ENCODE measurements at regions not wholly inside any gene's neighbourhood (a gene's known extent, or its start where the extent isn't known, plus 50 kb on each side); places are given as distances from the start of the nearest gene placed in this dataset.
"Not testable (repeated sequence)": the region's sequence is repeated elsewhere in the genome, so short reads cannot be mapped to it uniquely, and the experiment has no call there.

GRCh38 chr5:63085561-63085960 lies 506.9 kb downstream of the LRRC70 start:
- ATAC-seq (replicated peaks), result no peak
- no peaks in the 10 kb centered on the region for H3K36me3 Mint-ChIP-seq
- no peaks in the 10 kb centered on the region for H3K4me1 Mint-ChIP-seq
- H3K27ac Mint-ChIP-seq, result no peak overlapping the region
- H3K27me3 Mint-ChIP-seq, result no peaks in the 10 kb centered on the region
- peaks cover 0 to 3% of the 10 kb centered on the region in 2 donors for H3K9me3 Mint-ChIP-seq
- H3K4me3 Mint-ChIP-seq, result no peak overlapping the region
- no peak for DNase-seq

- not testable (repeated sequence) for H3K36me3 Mint-ChIP-seq; H3K4me3 Mint-ChIP-seq; H3K4me1 Mint-ChIP-seq; H3K27me3 Mint-ChIP-seq; H3K9me3 Mint-ChIP-seq; DNase-seq; H3K27ac Mint-ChIP-seq; ATAC-seq (replicated peaks)
These were observed 505.1 kb downstream of the LRRC70 start for GRCh38 chr5:63083689-63084088.

GRCh38 chr5:63081402-63081801 lies 502.8 kb downstream of the LRRC70 start:
- Mint-ChIP-seq H3K4me3 (no peak overlapping the region), H3K9me3 (peaks cover 0 to 3% of the 10 kb centered on the region in 2 donors), H3K36me3 (no peaks in the 10 kb centered on the region), H3K4me1 (no peaks in the 10 kb centered on the region), H3K27ac (no peak overlapping the region), H3K27me3 (no peaks in the 10 kb centered on the region)
- ATAC-seq (replicated peaks), result no peak
- no peak for DNase-seq

- Mint-ChIP-seq H3K27me3 (no peaks in the 10 kb centered on the region), H3K9me3 (no peaks in the 10 kb centered on the region), H3K4me3 (no peak overlapping the region), H3K27ac (no peak overlapping the region), H3K36me3 (no peaks in the 10 kb centered on the region), H3K4me1 (no peaks in the 10 kb centered on the region)
- no peak for DNase-seq
- ATAC-seq (replicated peaks), result no peak
These were observed 491.4 kb downstream of the LRRC70 start for GRCh38 chr5:63070001-63070400.

- DNase-seq, result no peak
- peaks cover 0 to 4% of the 10 kb centered on the region in 2 donors for H3K9me3 Mint-ChIP-seq
These were observed 476.8 kb downstream of the LRRC70 start for GRCh38 chr5:63055421-63055820.

GRCh38 chr5:63053019-63053638 lies 474.5 kb downstream of the LRRC70 start:
- DNase-seq (no peak), ATAC-seq (replicated peaks) (no peak)
- Mint-ChIP-seq H3K27ac (no peak overlapping the region), H3K4me3 (no peak overlapping the region), H3K27me3 (no peaks in the 10 kb centered on the region), H3K4me1 (no peaks in the 10 kb centered on the region), H3K9me3 (peaks cover 0 to 4% of the 10 kb centered on the region in 2 donors), H3K36me3 (no peaks in the 10 kb centered on the region)

More at GRCh38 chr5:63055421-63055820, 476.8 kb downstream of the LRRC70 start:
- Mint-ChIP-seq H3K4me1 (no peaks in the 10 kb centered on the region), H3K36me3 (no peaks in the 10 kb centered on the region), H3K27ac (no peak overlapping the region), H3K27me3 (no peaks in the 10 kb centered on the region), H3K4me3 (no peak overlapping the region)
- no peak for ATAC-seq (replicated peaks)

GRCh38 chr5:63050916-63051315 lies 472.3 kb downstream of the LRRC70 start:
- no peaks in the 10 kb centered on the region for H3K27me3 Mint-ChIP-seq
- H3K4me3 Mint-ChIP-seq, result no peak overlapping the region
- H3K36me3 Mint-ChIP-seq, result no peaks in the 10 kb centered on the region
- no peak for ATAC-seq (replicated peaks)
- no peak for DNase-seq
- H3K27ac Mint-ChIP-seq, result no peak overlapping the region
- no peaks in the 10 kb centered on the region for H3K4me1 Mint-ChIP-seq
- H3K9me3 Mint-ChIP-seq, result peaks cover 0 to 4% of the 10 kb centered on the region in 2 donors

- no peaks in the 10 kb centered on the region for H3K27me3 Mint-ChIP-seq
These were observed 471.3 kb downstream of the LRRC70 start for GRCh38 chr5:63049935-63050334.

GRCh38 chr5:63043792-63044191 lies 465.2 kb downstream of the LRRC70 start:
- H3K27me3 Mint-ChIP-seq, result no peaks in the 10 kb centered on the region
- ATAC-seq (replicated peaks) (no peak), DNase-seq (no peak)
- H3K9me3 Mint-ChIP-seq, result peaks cover 0 to 4% of the 10 kb centered on the region in 2 donors
- H3K4me3 Mint-ChIP-seq, result no peak overlapping the region
- no peak overlapping the region for H3K27ac Mint-ChIP-seq
- no peaks in the 10 kb centered on the region for H3K36me3 Mint-ChIP-seq
- no peaks in the 10 kb centered on the region for H3K4me1 Mint-ChIP-seq

More at GRCh38 chr5:63049935-63050334, 471.3 kb downstream of the LRRC70 start:
- no peaks in the 10 kb centered on the region for H3K36me3 Mint-ChIP-seq
- H3K9me3 Mint-ChIP-seq, result peaks cover 0 to 4% of the 10 kb centered on the region in 2 donors
- H3K27ac Mint-ChIP-seq, result no peak overlapping the region
- ATAC-seq (replicated peaks), result no peak
- DNase-seq, result no peak
- H3K4me1 Mint-ChIP-seq, result no peaks in the 10 kb centered on the region
- H3K4me3 Mint-ChIP-seq, result no peak overlapping the region

GRCh38 chr5:63032343-63032742 lies 453.7 kb downstream of the LRRC70 start:
- no peak for ATAC-seq (replicated peaks)
- H3K4me3 Mint-ChIP-seq, result no peak overlapping the region
- H3K4me1 Mint-ChIP-seq, result no peaks in the 10 kb centered on the region
- H3K9me3 Mint-ChIP-seq, result peaks cover 27 to 30% of the 10 kb centered on the region in 2 donors
- H3K27me3 Mint-ChIP-seq, result no peaks in the 10 kb centered on the region
- H3K27ac Mint-ChIP-seq, result no peak overlapping the region
- H3K36me3 Mint-ChIP-seq, result peaks cover 0 to 6% of the 10 kb centered on the region in 2 donors
- DNase-seq, result no peak

GRCh38 chr5:63029891-63030290 lies 451.3 kb downstream of the LRRC70 start:
- Mint-ChIP-seq H3K4me1 (no peaks in the 10 kb centered on the region), H3K27ac (no peak overlapping the region), H3K27me3 (no peaks in the 10 kb centered on the region), H3K4me3 (no peak overlapping the region), H3K9me3 (peaks cover 26 to 30% of the 10 kb centered on the region in 2 donors), H3K36me3 (peaks cover 0 to 6% of the 10 kb centered on the region in 2 donors)
- ATAC-seq (replicated peaks), result no peak
- no peak for DNase-seq

GRCh38 chr5:63025679-63026078 lies 447.1 kb downstream of the LRRC70 start:
- peaks cover 4 to 5% of the 10 kb centered on the region in 2 donors for H3K9me3 Mint-ChIP-seq
- ATAC-seq (replicated peaks) (no peak), DNase-seq (no peak)
- no peaks in the 10 kb centered on the region for H3K4me1 Mint-ChIP-seq
- no peaks in the 10 kb centered on the region for H3K27me3 Mint-ChIP-seq
- no peak overlapping the region for H3K27ac Mint-ChIP-seq
- no peak overlapping the region for H3K4me3 Mint-ChIP-seq
- H3K36me3 Mint-ChIP-seq, result no peaks in the 10 kb centered on the region

GRCh38 chr5:63022403-63022802 lies 443.8 kb downstream of the LRRC70 start:
- H3K9me3 Mint-ChIP-seq, result peaks cover 0 to 8% of the 10 kb centered on the region in 2 donors
- H3K4me3 Mint-ChIP-seq, result no peak overlapping the region
- no peaks in the 10 kb centered on the region for H3K27me3 Mint-ChIP-seq
- DNase-seq (no peak), ATAC-seq (replicated peaks) (peak; percentile 41 to 45)
- no peak overlapping the region for H3K27ac Mint-ChIP-seq
- H3K4me1 Mint-ChIP-seq, result no peaks in the 10 kb centered on the region
- H3K36me3 Mint-ChIP-seq, result no peaks in the 10 kb centered on the region

GRCh38 chr5:63011158-63011557 lies 432.5 kb downstream of the LRRC70 start:
- H3K4me1 Mint-ChIP-seq, result no peaks in the 10 kb centered on the region
- H3K27ac Mint-ChIP-seq, result no peak overlapping the region
- DNase-seq, result no peak
- H3K27me3 Mint-ChIP-seq, result no peaks in the 10 kb centered on the region
- no peaks in the 10 kb centered on the region for H3K36me3 Mint-ChIP-seq
- peaks cover 11 to 18% of the 10 kb centered on the region in 2 donors for H3K9me3 Mint-ChIP-seq
- no peak for ATAC-seq (replicated peaks)
- no peak overlapping the region for H3K4me3 Mint-ChIP-seq

- H3K36me3 Mint-ChIP-seq, result no peaks in the 10 kb centered on the region
- no peak for DNase-seq
- ATAC-seq (replicated peaks), result no peak
These were observed 429.6 kb downstream of the LRRC70 start for GRCh38 chr5:63008195-63008594.

More at GRCh38 chr5:63008195-63008594, 429.6 kb downstream of the LRRC70 start:
- H3K27ac Mint-ChIP-seq, result no peak overlapping the region
- H3K27me3 Mint-ChIP-seq, result no peaks in the 10 kb centered on the region
- no peaks in the 10 kb centered on the region for H3K4me1 Mint-ChIP-seq
- H3K9me3 Mint-ChIP-seq, result peaks cover 8 to 16% of the 10 kb centered on the region in 2 donors
- no peak overlapping the region for H3K4me3 Mint-ChIP-seq

Data from stimulated activated naive B cell treated with anti-CD40 and anti-IgM and Interleukin-4, amounts not matched to agents 10 μg/mL and 1 μg/mL and 100 μg/mL, for 72 hours (primary cell).